ES-I3 (cell line): ENCODE measurements at regions not wholly inside any gene's neighbourhood (a gene's known extent, or its start where the extent isn't known, plus 50 kb on each side); places are given as distances from the start of the nearest gene placed in this dataset.

Experiments used
- H3K36me3 ChIP-seq: 2 replicates; pipeline ENCODE4 v1.6.1; 2013; ENCODE audit warnings: mild to moderate bottlenecking, low read length, control low read depth, moderate library complexity; ENCODE audit not compliant: insufficient read depth
- H3K4me1 ChIP-seq: 2 replicates; pipeline ENCODE4 v1.6.1; 2013; ENCODE audit warnings: mild to moderate bottlenecking, control low read depth, low read length; ENCODE audit not compliant: insufficient read depth
- H3K9ac ChIP-seq: 2 replicates; pipeline ENCODE4 v1.6.1; 2013; ENCODE audit warnings: low read depth, mild to moderate bottlenecking, low read length, moderate library complexity
- H3K9me3 ChIP-seq: 2 replicates; pipeline ENCODE4 v1.6.1; 2013; ENCODE audit warnings: mild to moderate bottlenecking, low read length, moderate library complexity; ENCODE audit not compliant: control insufficient read depth, insufficient read depth

- H3K4me1 ChIP-seq, result peaks cover 25% of the 10 kb centered on the region
- no peaks in the 10 kb centered on the region for H3K9me3 ChIP-seq
- H3K9ac ChIP-seq, result no peak overlapping the region
- no peaks in the 10 kb centered on the region for H3K36me3 ChIP-seq
Measured at GRCh38 chr14:25759920-25760655, 710.1 kb upstream of the STXBP6 start.

GRCh38 chr14:25759256-25759655 lies 709.3 kb upstream of the STXBP6 start:
- Histone ChIP-seq H3K9me3 (no peaks in the 10 kb centered on the region), H3K9ac (no peak overlapping the region), H3K36me3 (no peaks in the 10 kb centered on the region), H3K4me1 (peaks cover 25% of the 10 kb centered on the region)

GRCh38 chr14:25757364-25757763 lies 707.4 kb upstream of the STXBP6 start:
- H3K4me1 ChIP-seq, result peaks cover 25% of the 10 kb centered on the region
- no peaks in the 10 kb centered on the region for H3K36me3 ChIP-seq
- no peak overlapping the region for H3K9ac ChIP-seq
- H3K9me3 ChIP-seq, result no peaks in the 10 kb centered on the region

GRCh38 chr14:25756876-25757275 lies 706.9 kb upstream of the STXBP6 start:
- H3K4me1 ChIP-seq, result peaks cover 25% of the 10 kb centered on the region
- H3K9ac ChIP-seq, result 0 out of 2 replicates have a peak overlapping the region, but pooled peaks have one; percentile 8
- no peaks in the 10 kb centered on the region for H3K36me3 ChIP-seq
- H3K9me3 ChIP-seq, result no peaks in the 10 kb centered on the region

- no peak overlapping the region for H3K9ac ChIP-seq
- H3K9me3 ChIP-seq, result peaks cover 2% of the 10 kb centered on the region; the same call in 1 of the 2 replicates
- peaks cover 22% of the 10 kb centered on the region for H3K4me1 ChIP-seq
- H3K36me3 ChIP-seq, result no peaks in the 10 kb centered on the region
Measured at GRCh38 chr14:25753130-25753529, 703.2 kb upstream of the STXBP6 start.

- H3K4me1 ChIP-seq, result 0 out of 2 replicates have a peak, but pooled peaks cover under 1% of the 10 kb centered on the region
- no peak overlapping the region for H3K9ac ChIP-seq
- H3K9me3 ChIP-seq, result peaks cover 2% of the 10 kb centered on the region; the same call in 1 of the 2 replicates
- H3K36me3 ChIP-seq, result no peaks in the 10 kb centered on the region
Measured at GRCh38 chr14:25750436-25750835, 700.5 kb upstream of the STXBP6 start.
